ENCODE measurements at regions not wholly inside any gene's neighbourhood (a gene's known extent, or its start where the extent isn't known, plus 50 kb on each side); places are given as distances from the start of the nearest gene placed in this dataset.

GRCh38 chr1:87252406-87252805, 76.3 kb upstream of the LMO4 start:
- peaks cover 22% of the 10 kb centered on the region for H3K9me3 Mint-ChIP-seq
- no peak overlapping the region for H3K27ac Mint-ChIP-seq
- H3K4me3 Mint-ChIP-seq: no peak overlapping the region
- H3K4me1 Mint-ChIP-seq: no peaks in the 10 kb centered on the region
- no peaks in the 10 kb centered on the region for H3K36me3 Mint-ChIP-seq
- peaks cover 15% of the 10 kb centered on the region for H3K27me3 Mint-ChIP-seq (ENCODE audit: low read depth)
- no peak for TF ChIP-seq CTCF (IDR thresholded peaks at IDR 0.05; ENCODE audit: unreplicated experiment)
- DNase-seq (ENCODE audit: low spot score in 2 of 2, unreplicated experiment in 2 of 2): no peak

- no peaks in the 10 kb centered on the region for H3K36me3 Mint-ChIP-seq
- no peaks in the 10 kb centered on the region for H3K4me1 Mint-ChIP-seq
- no peak for DNase-seq (ENCODE audit: low spot score in 2 of 2, unreplicated experiment in 2 of 2)
- H3K27ac Mint-ChIP-seq: no peak overlapping the region
- no peak for TF ChIP-seq CTCF (IDR thresholded peaks at IDR 0.05; ENCODE audit: unreplicated experiment)
- peaks cover 8% of the 10 kb centered on the region for H3K9me3 Mint-ChIP-seq
- no peak overlapping the region for H3K4me3 Mint-ChIP-seq
- H3K27me3 Mint-ChIP-seq (ENCODE audit: low read depth): peaks cover 11% of the 10 kb centered on the region
These were observed 66.0 kb upstream of the LMO4 start for GRCh38 chr1:87262688-87263087.

- Mint-ChIP-seq H3K36me3 (no peaks in the 10 kb centered on the region), H3K4me3 (no peak overlapping the region), H3K9me3 (peaks cover 5% of the 10 kb centered on the region), H3K4me1 (no peaks in the 10 kb centered on the region), H3K27me3 (ENCODE audit: low read depth) (peaks cover 8% of the 10 kb centered on the region), H3K27ac (no peak overlapping the region)
- no peak for DNase-seq (ENCODE audit: low spot score in 2 of 2, unreplicated experiment in 2 of 2)
- TF ChIP-seq CTCF (IDR thresholded peaks at IDR 0.05; ENCODE audit: unreplicated experiment): no peak
These were observed 65.4 kb upstream of the LMO4 start for GRCh38 chr1:87263281-87263680.

- Mint-ChIP-seq H3K27ac (no peak overlapping the region), H3K27me3 (ENCODE audit: low read depth) (peaks cover 8% of the 10 kb centered on the region), H3K4me3 (no peak overlapping the region), H3K36me3 (no peaks in the 10 kb centered on the region), H3K9me3 (peaks cover 3% of the 10 kb centered on the region), H3K4me1 (no peaks in the 10 kb centered on the region)
- DNase-seq (ENCODE audit: low spot score in 2 of 2, unreplicated experiment in 2 of 2): no peak
- no peak for TF ChIP-seq CTCF (IDR thresholded peaks at IDR 0.05; ENCODE audit: unreplicated experiment)
These were observed 64.9 kb upstream of the LMO4 start for GRCh38 chr1:87263785-87264184.

GRCh38 chr1:87264976-87265375, 63.7 kb upstream of the LMO4 start:
- Mint-ChIP-seq H3K36me3 (no peaks in the 10 kb centered on the region), H3K9me3 (no peaks in the 10 kb centered on the region), H3K4me1 (no peaks in the 10 kb centered on the region), H3K4me3 (no peak overlapping the region), H3K27ac (no peak overlapping the region), H3K27me3 (ENCODE audit: low read depth) (peaks cover 8% of the 10 kb centered on the region)
- no peak for DNase-seq (ENCODE audit: low spot score in 2 of 2, unreplicated experiment in 2 of 2)
- TF ChIP-seq CTCF (IDR thresholded peaks at IDR 0.05; ENCODE audit: unreplicated experiment): no peak

GRCh38 chr1:87265786-87266185, 62.9 kb upstream of the LMO4 start:
- Mint-ChIP-seq H3K36me3 (no peaks in the 10 kb centered on the region), H3K4me3 (no peak overlapping the region), H3K27me3 (ENCODE audit: low read depth) (peaks cover 8% of the 10 kb centered on the region), H3K4me1 (no peaks in the 10 kb centered on the region), H3K27ac (no peak overlapping the region), H3K9me3 (no peaks in the 10 kb centered on the region)
- no peak for TF ChIP-seq CTCF (IDR thresholded peaks at IDR 0.05; ENCODE audit: unreplicated experiment)
- no peak for DNase-seq (ENCODE audit: low spot score in 2 of 2, unreplicated experiment in 2 of 2)

Measured in mesothelial cell of epicardium (in vitro differentiated cells).